ENCODE measurements at regions not wholly inside any gene's neighbourhood (a gene's known extent, or its start where the extent isn't known, plus 50 kb on each side); places are given as distances from the start of the nearest gene placed in this dataset.

DNA sequence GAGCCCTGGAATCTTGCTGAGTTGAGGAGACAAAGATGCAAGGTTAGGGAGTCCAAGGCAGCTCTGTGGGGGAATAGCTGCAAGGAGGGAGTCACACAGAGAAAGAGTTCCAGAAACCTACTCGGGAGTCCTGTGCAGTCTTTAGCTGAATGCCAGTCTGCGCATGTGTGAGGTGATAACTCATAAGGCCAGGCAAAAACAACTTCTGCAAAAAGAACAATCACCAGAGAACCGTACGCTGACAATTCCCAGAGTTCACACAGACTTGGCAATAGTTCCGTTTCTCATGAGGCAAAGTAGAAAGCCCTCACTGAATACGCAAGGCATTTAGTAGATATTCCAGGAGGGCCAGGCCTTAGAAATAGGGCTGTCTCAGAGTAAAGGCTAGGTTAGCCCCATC is 135.2 kb upstream of the TAB2 start:
- no peak for DNase-seq (ENCODE audit: low read depth in 2 of 2)

GRCh38 chr6:149184523-149184922 is 133.0 kb upstream of the TAB2 start:
- no peak for DNase-seq (ENCODE audit: low read depth in 2 of 2)

GRCh38 chr6:149185799-149186357 is 131.6 kb upstream of the TAB2 start:
- no peak for DNase-seq (ENCODE audit: low read depth in 2 of 2)

DNA sequence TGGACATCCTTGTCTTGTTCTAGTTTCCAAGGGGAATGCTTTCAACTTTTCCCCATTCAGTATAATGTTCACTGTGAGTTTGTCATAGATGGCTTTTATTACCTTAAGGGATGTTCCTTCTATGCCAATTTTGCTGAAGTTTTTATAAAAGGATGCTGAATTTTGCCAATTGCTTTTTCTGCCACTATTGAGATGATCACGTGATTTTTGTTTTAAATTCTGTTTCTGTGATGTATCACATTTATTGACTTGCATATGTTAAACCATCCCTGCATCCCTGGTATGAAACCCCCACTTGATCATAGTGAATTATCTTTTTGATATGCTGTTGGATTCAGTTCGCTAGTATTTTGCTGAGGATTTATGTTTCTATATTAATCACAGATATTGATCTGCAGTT is 130.6 kb upstream of the TAB2 start:
- DNase-seq (ENCODE audit: low read depth in 2 of 2), result no peak

DNA sequence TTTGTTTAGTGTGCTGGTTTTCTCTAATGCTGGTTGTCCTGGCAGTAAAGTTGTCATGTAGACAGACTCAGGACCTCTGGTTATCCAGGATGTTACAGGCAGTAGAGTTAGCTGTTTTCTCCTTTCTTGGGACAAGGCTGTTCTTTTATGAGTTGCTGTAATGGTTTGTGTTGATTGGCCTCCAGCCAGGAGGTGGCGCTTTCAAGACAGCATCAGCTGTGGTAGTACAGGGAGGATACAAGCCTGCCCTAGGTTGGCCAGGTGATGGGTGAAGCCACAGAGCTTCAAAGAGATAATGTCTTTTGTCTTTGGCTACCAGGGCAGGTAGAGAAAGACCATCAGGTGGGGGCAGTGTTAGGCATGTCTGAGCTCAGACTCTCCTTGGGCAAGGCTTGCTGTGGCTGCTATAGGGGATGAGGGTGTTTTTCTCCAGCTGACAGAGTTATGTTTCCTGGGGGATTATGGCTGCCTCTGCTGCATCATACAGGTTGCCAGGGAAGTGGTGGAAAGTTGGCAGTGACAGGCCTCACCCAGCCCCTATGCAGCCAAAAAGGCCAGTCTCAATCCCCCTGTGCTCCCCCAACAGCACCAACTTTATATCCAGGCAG is 127.2 kb upstream of the TAB2 start:
- peak in 1 of 2 donors; percentile 19 for DNase-seq (ENCODE audit: low read depth in 2 of 2)

DNA sequence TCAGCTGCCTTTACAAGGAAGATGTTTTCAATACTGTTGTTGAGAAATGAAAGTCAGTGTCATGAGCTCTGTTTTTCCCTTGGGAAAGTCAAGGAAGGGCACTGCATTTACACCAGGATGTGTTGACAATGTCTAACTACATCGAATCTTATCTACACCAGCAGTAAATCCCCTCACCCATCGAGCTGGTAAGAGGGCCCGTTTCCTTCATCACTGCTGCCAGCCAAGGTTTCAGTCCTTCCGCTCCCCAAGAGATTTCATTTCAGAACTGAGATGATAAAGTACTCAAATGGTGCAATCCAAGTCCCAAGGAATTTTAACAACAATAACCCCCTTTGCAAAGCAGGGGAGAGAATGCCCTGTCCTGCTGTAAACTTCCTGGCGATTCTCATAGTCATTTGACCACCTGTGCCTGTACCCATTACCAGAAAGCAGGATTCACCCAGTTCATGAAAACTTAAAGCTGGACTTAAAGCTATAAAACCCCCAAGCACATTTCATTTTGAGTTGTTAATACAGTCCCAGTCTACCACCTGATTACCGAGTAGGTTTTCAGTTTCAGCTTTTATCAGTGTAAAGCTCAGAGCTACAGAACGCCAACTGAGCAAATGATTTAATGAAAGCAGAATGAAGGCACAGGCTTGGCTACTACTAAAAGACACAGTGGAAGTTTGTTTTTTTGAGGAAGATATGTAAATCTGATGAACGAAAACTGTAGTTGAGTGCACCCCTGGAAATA is 122.5 kb upstream of the TAB2 start:
- no peak for DNase-seq (ENCODE audit: low read depth in 2 of 2)

- no peak for DNase-seq (ENCODE audit: low read depth in 2 of 2)
Observed at GRCh38 chr6:149196091-149196490, 121.4 kb upstream of the TAB2 start.

GRCh38 chr6:149197482-149197881 is 120.0 kb upstream of the TAB2 start:
- no peak for DNase-seq (ENCODE audit: low read depth in 2 of 2)

DNA sequence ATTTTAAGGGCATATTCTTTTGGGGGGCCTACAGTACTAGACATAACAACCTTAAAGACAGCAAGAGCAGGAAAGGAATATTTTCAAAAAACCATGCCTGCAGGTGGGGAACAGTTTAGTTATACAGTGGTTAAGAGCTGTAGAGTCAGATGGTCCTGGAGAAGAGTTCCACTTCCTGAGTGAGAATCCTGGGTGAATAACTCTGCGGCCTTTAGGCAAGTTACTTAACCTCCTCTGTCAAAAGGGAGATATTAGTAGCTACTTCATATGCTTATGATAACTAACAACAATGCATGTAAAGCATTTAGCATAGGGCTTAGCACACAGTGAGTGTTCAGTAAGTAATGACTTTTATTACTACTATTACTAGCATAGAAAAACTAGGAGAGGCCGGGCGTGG is 119.2 kb upstream of the TAB2 start:
- no peak for DNase-seq (ENCODE audit: low read depth in 2 of 2)

DNA sequence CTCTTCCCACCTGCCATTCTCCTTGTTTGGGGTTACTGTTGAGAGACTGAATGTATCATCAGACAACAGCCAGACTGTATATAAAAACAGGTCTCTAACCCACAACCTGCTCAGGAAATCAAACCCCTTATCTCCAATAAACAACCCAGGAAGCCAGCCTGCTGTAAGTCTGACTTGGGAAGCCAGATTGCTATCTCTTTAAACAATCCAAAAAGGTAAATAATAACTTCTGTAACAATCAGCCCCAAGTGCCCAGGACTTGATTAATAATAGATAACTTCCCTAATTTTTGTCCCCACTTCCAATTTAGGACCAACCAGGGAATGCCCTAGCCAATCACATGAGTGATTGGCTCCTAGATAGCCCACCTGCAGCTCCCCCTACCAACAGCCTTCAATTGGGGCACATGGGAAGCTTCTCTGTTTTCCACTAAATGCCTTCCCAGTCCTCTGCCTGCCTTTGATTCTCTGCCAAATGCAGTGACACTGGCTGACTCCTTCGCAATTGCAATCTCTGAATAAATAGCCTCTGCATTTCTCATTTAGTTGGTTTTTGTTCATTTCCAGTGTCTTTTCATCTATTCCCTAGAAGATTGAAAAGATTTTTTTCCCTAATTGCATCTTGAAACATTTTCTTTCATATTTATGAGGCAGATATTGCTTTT is 117.1 kb upstream of the TAB2 start:
- DNase-seq (ENCODE audit: low read depth in 2 of 2), result no peak

GRCh38 chr6:149201068-149201655 is 116.3 kb upstream of the TAB2 start:
- DNase-seq (ENCODE audit: low read depth in 2 of 2), result no peak

- no peak for DNase-seq (ENCODE audit: low read depth in 2 of 2)
Observed at GRCh38 chr6:149202100-149202499, 115.4 kb upstream of the TAB2 start.

DNA sequence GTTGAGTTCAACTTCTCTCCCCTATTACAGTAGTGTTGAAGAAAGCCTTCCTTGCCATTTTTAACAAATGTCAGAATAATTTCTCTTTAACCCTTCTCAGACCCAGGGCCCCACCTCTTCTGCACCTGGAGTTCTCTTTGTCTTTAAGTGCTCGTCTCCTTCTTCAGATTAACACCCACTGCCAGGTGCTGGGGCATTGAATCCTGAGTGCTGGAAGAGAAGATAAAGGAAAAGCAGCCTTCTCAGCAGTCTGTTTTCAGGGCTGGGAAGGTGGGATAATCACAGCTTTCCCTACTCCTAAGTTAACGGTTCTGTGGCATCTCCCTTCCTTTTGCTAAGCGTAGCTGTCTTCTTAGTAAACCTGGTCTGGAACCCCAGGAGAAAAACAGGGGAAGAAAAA is 114.6 kb upstream of the TAB2 start:
- DNase-seq (ENCODE audit: low read depth in 2 of 2), result no peak

DNA sequence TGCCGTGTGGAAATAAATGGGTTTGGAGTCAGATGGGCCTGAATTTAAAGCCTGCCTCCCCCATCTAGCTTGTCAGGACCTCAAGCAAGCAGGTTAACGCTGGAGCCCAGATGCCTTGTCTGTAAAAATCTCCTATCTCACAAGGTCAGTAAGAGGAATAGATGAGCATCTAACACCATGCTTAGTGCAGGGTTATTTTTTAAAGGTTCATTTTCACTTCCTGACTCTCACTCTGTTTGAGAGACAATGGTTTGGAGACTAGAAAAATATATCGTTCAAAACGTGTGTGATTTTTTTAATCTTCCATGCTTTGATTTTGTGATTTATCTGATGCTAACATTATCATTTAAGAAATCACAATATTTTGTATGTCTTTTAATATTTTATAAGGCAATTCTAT is 114.0 kb upstream of the TAB2 start:
- DNase-seq (ENCODE audit: low read depth in 2 of 2), result no peak

GRCh38 chr6:149208134-149208601 is 109.3 kb upstream of the TAB2 start:
- DNase-seq (ENCODE audit: low read depth in 2 of 2), result no peak

GRCh38 chr6:149209871-149210775 is 107.4 kb upstream of the TAB2 start:
- DNase-seq (ENCODE audit: low read depth in 2 of 2), result no peak

GRCh38 chr6:149211046-149211571 is 106.4 kb upstream of the TAB2 start:
- no peak for DNase-seq (ENCODE audit: low read depth in 2 of 2)

DNA sequence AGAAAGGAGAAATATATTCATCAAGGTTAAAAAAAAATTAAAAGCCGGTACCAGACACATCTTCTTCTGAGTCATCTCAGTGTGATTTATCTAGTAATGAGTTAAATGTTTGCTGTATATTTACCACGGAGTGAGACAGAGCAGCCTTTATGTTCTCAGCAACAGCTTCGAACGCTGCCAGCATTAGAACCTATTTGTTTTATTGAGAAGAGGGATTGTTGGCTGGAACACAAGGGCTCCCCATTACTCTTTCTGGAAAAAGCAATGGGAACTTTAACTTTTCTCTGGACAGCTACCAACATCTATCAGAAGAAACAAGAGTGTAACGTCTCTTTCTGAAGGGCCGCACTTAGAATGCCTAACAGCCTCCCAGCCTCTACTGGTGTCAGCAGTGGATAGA is 105.3 kb upstream of the TAB2 start:
- DNase-seq (ENCODE audit: low read depth in 2 of 2), result no peak

- no peak for DNase-seq (ENCODE audit: low read depth in 2 of 2)
Observed at GRCh38 chr6:149212892-149213801, 104.4 kb upstream of the TAB2 start.

GRCh38 chr6:149213829-149214228 is 103.7 kb upstream of the TAB2 start:
- no peak for DNase-seq (ENCODE audit: low read depth in 2 of 2)

Measured in stimulated activated CD8-positive, alpha-beta memory T cell treated with anti-CD3 and anti-CD28 coated beads, Interleukin-15, amount 100 ng/mL, for 4 hours (primary cell).